ENCODE measurements at regions not wholly inside any gene's neighbourhood (a gene's known extent, or its start where the extent isn't known, plus 50 kb on each side); places are given as distances from the start of the nearest gene placed in this dataset.

DNA sequence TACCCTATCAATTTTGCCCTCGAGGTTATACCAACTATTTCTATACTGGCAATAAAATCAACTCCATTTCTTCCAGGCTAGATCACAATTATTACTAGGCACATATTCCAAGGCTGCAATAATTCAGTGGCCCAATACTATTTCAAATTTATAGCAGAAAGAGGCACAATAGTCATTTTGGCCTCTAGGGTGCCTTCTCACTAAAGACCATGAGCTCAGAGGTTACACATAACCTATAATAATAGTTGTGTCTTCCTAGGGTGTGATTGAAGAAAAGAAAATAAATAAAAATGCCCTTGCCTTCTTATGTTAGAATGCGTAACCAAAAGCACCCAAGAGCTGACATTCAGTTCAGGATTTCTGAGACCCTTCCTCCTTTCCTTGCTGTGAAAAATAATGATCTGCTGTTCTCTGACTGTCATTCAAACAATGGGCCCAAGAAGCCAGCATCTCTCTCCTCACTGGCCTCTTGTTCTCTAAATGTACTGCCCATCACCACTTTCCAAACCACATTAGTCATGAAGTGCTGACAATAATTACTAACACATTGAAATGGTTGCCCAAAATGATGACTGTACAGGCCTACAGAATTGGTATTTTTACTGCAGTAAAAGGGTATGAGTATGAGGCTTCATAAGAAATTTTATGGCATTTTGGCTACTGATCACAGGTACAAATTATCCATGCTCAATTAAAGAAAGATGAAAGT is 244.8 kb downstream of the LRRN1 start:
- TF ChIP-seq POLR2A (IDR thresholded peaks at IDR 0.05): no peak
- TF ChIP-seq, protein P1, sequence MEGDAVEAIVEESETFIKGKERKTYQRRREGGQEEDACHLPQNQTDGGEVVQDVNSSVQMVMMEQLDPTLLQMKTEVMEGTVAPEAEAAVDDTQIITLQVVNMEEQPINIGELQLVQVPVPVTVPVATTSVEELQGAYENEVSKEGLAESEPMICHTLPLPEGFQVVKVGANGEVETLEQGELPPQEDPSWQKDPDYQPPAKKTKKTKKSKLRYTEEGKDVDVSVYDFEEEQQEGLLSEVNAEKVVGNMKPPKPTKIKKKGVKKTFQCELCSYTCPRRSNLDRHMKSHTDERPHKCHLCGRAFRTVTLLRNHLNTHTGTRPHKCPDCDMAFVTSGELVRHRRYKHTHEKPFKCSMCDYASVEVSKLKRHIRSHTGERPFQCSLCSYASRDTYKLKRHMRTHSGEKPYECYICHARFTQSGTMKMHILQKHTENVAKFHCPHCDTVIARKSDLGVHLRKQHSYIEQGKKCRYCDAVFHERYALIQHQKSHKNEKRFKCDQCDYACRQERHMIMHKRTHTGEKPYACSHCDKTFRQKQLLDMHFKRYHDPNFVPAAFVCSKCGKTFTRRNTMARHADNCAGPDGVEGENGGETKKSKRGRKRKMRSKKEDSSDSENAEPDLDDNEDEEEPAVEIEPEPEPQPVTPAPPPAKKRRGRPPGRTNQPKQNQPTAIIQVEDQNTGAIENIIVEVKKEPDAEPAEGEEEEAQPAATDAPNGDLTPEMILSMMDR (IDR thresholded peaks at IDR 0.05): no peak
- no peak for TF ChIP-seq POLR2AphosphoS5 (IDR thresholded peaks at IDR 0.05)
